ENCODE measurements at regions not wholly inside any gene's neighbourhood (a gene's known extent, or its start where the extent isn't known, plus 50 kb on each side); places are given as distances from the start of the nearest gene placed in this dataset.
"Not testable (repeated sequence)": the region's sequence is repeated elsewhere in the genome, so short reads cannot be mapped to it uniquely, and the experiment has no call there.

- no peak for DNase-seq
- ATAC-seq: no peak
- Histone ChIP-seq H3K4me3 (no peak overlapping the region), H3K9me3 (no peaks in the 10 kb centered on the region), H3K36me3 (ENCODE audit: low read depth) (no peaks in the 10 kb centered on the region), H3K4me1 (ENCODE audit: low read depth) (no peaks in the 10 kb centered on the region)
- intact Hi-C loops (cut with DNase I, micrococcal nuclease): no loop called here
- TF ChIP-seq CTCF (IDR thresholded peaks at IDR 0.05): no peak
These were observed 906.7 kb downstream of the IGSF11 start for GRCh38 chr3:118127992-118128391.

GRCh38 chr3:118128886-118129285, 905.8 kb downstream of the IGSF11 start:
- Histone ChIP-seq H3K36me3 (ENCODE audit: low read depth) (no peaks in the 10 kb centered on the region), H3K4me3 (no peak overlapping the region), H3K9me3 (no peaks in the 10 kb centered on the region), H3K4me1 (ENCODE audit: low read depth) (no peaks in the 10 kb centered on the region)
- intact Hi-C loops (cut with DNase I, micrococcal nuclease): no loop called here
- ATAC-seq: no peak
- no peak for DNase-seq
- no peak for TF ChIP-seq CTCF (IDR thresholded peaks at IDR 0.05)

GRCh38 chr3:118137778-118138177, 896.9 kb downstream of the IGSF11 start:
- no peaks in the 10 kb centered on the region for H3K4me1 ChIP-seq (ENCODE audit: low read depth)
- H3K4me3 ChIP-seq: no peak overlapping the region
- intact Hi-C loops (cut with DNase I, micrococcal nuclease): no loop called here
- no peak for DNase-seq
- ATAC-seq: no peak
- TF ChIP-seq CTCF (IDR thresholded peaks at IDR 0.05): no peak
- no peaks in the 10 kb centered on the region for H3K36me3 ChIP-seq (ENCODE audit: low read depth)
- peaks cover 9% of the 10 kb centered on the region for H3K9me3 ChIP-seq

GRCh38 chr3:118144919-118145318, 889.7 kb downstream of the IGSF11 start:
- Histone ChIP-seq H3K4me3 (no peak overlapping the region), H3K36me3 (ENCODE audit: low read depth) (no peaks in the 10 kb centered on the region), H3K9me3 (peaks cover 31% of the 10 kb centered on the region), H3K4me1 (ENCODE audit: low read depth) (no peaks in the 10 kb centered on the region)
- ATAC-seq (no peak), DNase-seq (no peak)
- intact Hi-C loops (cut with DNase I, micrococcal nuclease): no loop called here
- no peak for TF ChIP-seq CTCF (IDR thresholded peaks at IDR 0.05)

GRCh38 chr3:118146658-118147375, 887.8 kb downstream of the IGSF11 start:
- Histone ChIP-seq H3K4me1 (ENCODE audit: low read depth) (no peaks in the 10 kb centered on the region), H3K9me3 (peaks cover 43% of the 10 kb centered on the region), H3K36me3 (ENCODE audit: low read depth) (no peaks in the 10 kb centered on the region), H3K4me3 (no peak overlapping the region)
- intact Hi-C loops (cut with DNase I, micrococcal nuclease): no loop called here
- ATAC-seq (no peak), DNase-seq (no peak)
- TF ChIP-seq CTCF (IDR thresholded peaks at IDR 0.05): no peak

GRCh38 chr3:118151164-118151563, 883.5 kb downstream of the IGSF11 start:
- no peaks in the 10 kb centered on the region for H3K4me1 ChIP-seq (ENCODE audit: low read depth)
- H3K9me3 ChIP-seq: peaks cover 33% of the 10 kb centered on the region
- DNase-seq (no peak), ATAC-seq (no peak)
- no peak overlapping the region for H3K4me3 ChIP-seq
- intact Hi-C loops (cut with DNase I, micrococcal nuclease): no loop called here
- no peaks in the 10 kb centered on the region for H3K36me3 ChIP-seq (ENCODE audit: low read depth)
- TF ChIP-seq CTCF (IDR thresholded peaks at IDR 0.05): no peak

GRCh38 chr3:118162627-118163588, 871.7 kb downstream of the IGSF11 start:
- ATAC-seq; H3K36me3 ChIP-seq (ENCODE audit: low read depth); intact Hi-C loops (cut with DNase I, micrococcal nuclease); H3K4me1 ChIP-seq (ENCODE audit: low read depth); H3K4me3 ChIP-seq; H3K9me3 ChIP-seq; DNase-seq: not testable (repeated sequence)
